Mesendoderm (in vitro differentiated cells): ENCODE measurements at regions not wholly inside any gene's neighbourhood (a gene's known extent, or its start where the extent isn't known, plus 50 kb on each side); places are given as distances from the start of the nearest gene placed in this dataset.

Experiments
- DNase-seq: peaks from one replicate; pipeline ENCODE4 v3.0.0; 2013
- H2AK5ac ChIP-seq: 2 replicates; pipeline ENCODE4 v1.6.1; 2013; ENCODE audit warnings: low read length, inconsistent platforms
- H2BK120ac ChIP-seq: 2 replicates; pipeline ENCODE4 v1.6.1; 2013; ENCODE audit warnings: low read depth, mild to moderate bottlenecking, low read length, moderate library complexity, mixed read lengths
- H2BK15ac ChIP-seq: replicated peaks from 2 replicates; pipeline ENCODE4 v1.6.1; 2013; ENCODE audit warnings: low read depth, mild to moderate bottlenecking, moderate library complexity
- H2BK5ac ChIP-seq: 2 replicates; pipeline ENCODE4 v1.6.1; 2013; ENCODE audit warnings: low read length, inconsistent platforms
- H3K18ac ChIP-seq: 2 replicates; pipeline ENCODE4 v1.6.1; 2013; ENCODE audit warnings: mild to moderate bottlenecking, low read length, mixed read lengths
- H3K23ac ChIP-seq: one replicate; pipeline ENCODE4 v1.6.1; 2013; ENCODE audit warnings: low read length
- H3K27ac ChIP-seq: 2 replicates; pipeline ENCODE4 v1.5.1; 2013; ENCODE audit warnings: low read depth, mild to moderate bottlenecking, inconsistent platforms, low read length, moderate library complexity
- H3K27me3 ChIP-seq: 2 replicates; pipeline ENCODE4 v1.6.1; 2013; ENCODE audit warnings: low read length, control low read depth, mild to moderate bottlenecking, inconsistent platforms; ENCODE audit not compliant: insufficient read depth, poor library complexity
- H3K36me3 ChIP-seq: 2 replicates; pipeline ENCODE4 v1.6.1; 2013; ENCODE audit warnings: low read length, inconsistent platforms; ENCODE audit not compliant: control insufficient read depth, insufficient read depth
- H3K4ac ChIP-seq: one replicate; pipeline ENCODE4 v1.6.1; 2013; ENCODE audit warnings: low read depth, mild to moderate bottlenecking, low read length, moderate library complexity
- H3K4me1 ChIP-seq: 2 replicates; pipeline ENCODE4 v1.6.1; 2013; ENCODE audit warnings: low read depth, low read length, inconsistent platforms; ENCODE audit not compliant: control insufficient read depth
- H3K4me2 ChIP-seq: 2 replicates; pipeline ENCODE4 v1.6.1; 2013; ENCODE audit warnings: low read length
- H3K4me3 ChIP-seq: 2 replicates; pipeline ENCODE4 v1.5.1; 2013; ENCODE audit warnings: mild to moderate bottlenecking, low read length
- H3K56ac ChIP-seq: one replicate; pipeline ENCODE4 v1.6.1; 2013; ENCODE audit warnings: low read length
- H3K79me1 ChIP-seq: 2 replicates; pipeline ENCODE4 v1.6.1; 2013; ENCODE audit warnings: low read length, inconsistent platforms
- H3K79me2 ChIP-seq: 2 replicates; pipeline ENCODE4 v1.6.1; 2013; ENCODE audit warnings: mild to moderate bottlenecking, low read length; ENCODE audit not compliant: control insufficient read depth, insufficient read depth
- H3K9ac ChIP-seq: 2 replicates; pipeline ENCODE4 v1.6.1; 2013; ENCODE audit warnings: low read length, inconsistent platforms
- H4K5ac ChIP-seq: one replicate; pipeline ENCODE4 v1.6.1; 2013; ENCODE audit warnings: low read length
- H4K8ac ChIP-seq: one replicate; pipeline ENCODE4 v1.6.1; 2013; ENCODE audit warnings: low read depth, mild to moderate bottlenecking, control low read depth, low read length, moderate library complexity
- WGBS: extraction: QIAGEN DNeasy Blood & Tissue Kit; methylation state at CpG from one replicate; pipeline ENCODE4 v1.1.7; 2013; ENCODE audit warnings: low lambda C conversion rate, missing lambda C conversion rate; ENCODE audit not compliant: insufficient coverage; ENCODE audit errors: extremely low coverage; 5-methylcytosine and 5-hydroxymethylcytosine counted together

DNA sequence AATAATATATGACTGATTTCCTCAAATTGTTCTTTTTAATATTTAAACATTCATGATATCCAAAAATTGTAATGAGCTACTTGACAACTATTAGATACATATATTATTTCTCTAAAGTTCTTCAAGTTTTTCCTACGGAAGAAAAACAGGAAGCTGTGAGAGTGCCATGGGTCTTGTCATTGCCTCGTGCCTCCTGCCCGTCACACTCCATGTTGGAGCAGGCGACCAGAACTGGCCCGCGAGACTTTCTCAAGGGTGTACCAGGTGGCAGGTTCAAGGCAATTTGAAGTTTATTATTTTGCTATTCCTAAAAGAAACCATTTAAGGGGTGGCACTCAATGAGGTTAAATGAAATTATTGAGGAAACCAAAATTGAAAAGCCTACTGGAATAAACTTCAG is 337.2 kb downstream of the HACE1 start:
- H3K4me2 ChIP-seq = no peak overlapping the region

DNA sequence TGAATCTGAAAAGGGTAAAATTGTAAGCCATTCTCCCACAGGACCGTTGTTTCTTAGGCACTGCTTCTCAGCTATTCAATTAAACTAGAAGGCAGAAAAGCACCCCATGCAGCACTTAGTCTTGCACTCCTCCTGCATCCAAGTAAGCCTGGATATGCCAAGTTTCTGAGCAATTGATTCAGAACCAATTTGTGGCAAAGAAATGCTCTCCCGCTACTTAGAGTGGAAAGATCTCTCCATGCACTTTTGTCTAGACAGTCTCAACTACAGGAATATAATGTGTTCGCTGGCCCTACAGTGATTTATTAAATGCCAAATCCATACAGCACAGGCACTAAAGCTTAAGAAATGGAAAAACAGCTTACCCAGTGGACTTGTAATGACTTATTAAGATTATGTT is 338.5 kb downstream of the HACE1 start:
- no peak overlapping the region for H3K56ac ChIP-seq
- no peaks in the 10 kb centered on the region for H3K36me3 ChIP-seq
- no peaks in the 10 kb centered on the region for H3K4me1 ChIP-seq
- WGBS = no CpG with 5 or more reads among the region's 3 CpGs
- no peaks in the 10 kb centered on the region for H3K27me3 ChIP-seq
- no peak overlapping the region for H4K5ac ChIP-seq
- H3K79me1 ChIP-seq = no peaks in the 10 kb centered on the region
- no peak overlapping the region for H3K18ac ChIP-seq
- H3K9ac ChIP-seq = no peak overlapping the region
- H2BK15ac ChIP-seq = no peak overlapping the region
- no peak overlapping the region for H2AK5ac ChIP-seq
- no peak overlapping the region for H3K27ac ChIP-seq
- no peak overlapping the region for H3K4ac ChIP-seq
- DNase-seq = no peak
- H3K23ac ChIP-seq = no peak overlapping the region
- no peak overlapping the region for H2BK5ac ChIP-seq
- no peak overlapping the region for H3K4me3 ChIP-seq
- no peak overlapping the region for H4K8ac ChIP-seq
- H2BK120ac ChIP-seq = no peak overlapping the region
- no peaks in the 10 kb centered on the region for H3K79me2 ChIP-seq
- H3K4me2 ChIP-seq = no peak overlapping the region

More for the DNA sequence above, 337.2 kb downstream of the HACE1 start:
- Histone ChIP-seq H3K9ac (no peak overlapping the region), H3K79me2 (no peaks in the 10 kb centered on the region), H3K23ac (no peak overlapping the region), H2BK5ac (no peak overlapping the region), H3K79me1 (no peaks in the 10 kb centered on the region), H3K27ac (no peak overlapping the region), H3K4me1 (no peaks in the 10 kb centered on the region), H3K56ac (no peak overlapping the region), H2BK120ac (no peak overlapping the region), H2AK5ac (no peak overlapping the region), H3K4ac (no peak overlapping the region), H3K27me3 (no peaks in the 10 kb centered on the region), H3K36me3 (no peaks in the 10 kb centered on the region), H3K18ac (no peak overlapping the region), H2BK15ac (no peak overlapping the region), H4K8ac (no peak overlapping the region), H3K4me3 (no peak overlapping the region), H4K5ac (no peak overlapping the region)
- WGBS = no CpG with 5 or more reads among the region's 6 CpGs
- no peak for DNase-seq

DNA sequence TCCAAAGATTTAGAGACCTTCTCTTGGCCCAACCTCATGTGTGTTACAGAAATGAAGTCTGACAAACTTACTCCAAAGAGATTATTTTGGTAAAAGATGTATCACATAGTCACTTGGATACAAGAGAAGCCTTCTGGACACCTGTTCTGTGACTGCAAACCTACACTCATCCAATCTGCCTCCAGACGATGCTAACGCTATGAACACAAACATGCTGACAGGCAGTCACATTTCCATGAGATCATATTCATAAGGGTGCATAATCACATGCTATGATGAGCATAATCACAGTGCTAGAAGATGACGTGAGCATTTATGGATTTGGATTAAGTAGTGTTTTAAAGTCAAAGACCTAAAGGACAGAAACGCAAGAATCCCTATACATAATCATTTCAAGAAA is 340.2 kb downstream of the HACE1 start:
- Histone ChIP-seq H2BK5ac (no peak overlapping the region), H2BK120ac (no peak overlapping the region), H4K8ac (no peak overlapping the region), H3K4me3 (no peak overlapping the region), H4K5ac (no peak overlapping the region), H2AK5ac (no peak overlapping the region), H3K9ac (no peak overlapping the region), H3K79me1 (no peaks in the 10 kb centered on the region), H3K4me1 (no peaks in the 10 kb centered on the region), H3K4me2 (no peak overlapping the region), H2BK15ac (no peak overlapping the region), H3K4ac (no peak overlapping the region), H3K36me3 (no peaks in the 10 kb centered on the region), H3K18ac (no peak overlapping the region), H3K23ac (no peak overlapping the region), H3K27ac (no peak overlapping the region), H3K56ac (no peak overlapping the region), H3K27me3 (no peaks in the 10 kb centered on the region), H3K79me2 (no peaks in the 10 kb centered on the region)
- WGBS = no CpG with 5 or more reads among the region's 4 CpGs
- DNase-seq = no peak

DNA sequence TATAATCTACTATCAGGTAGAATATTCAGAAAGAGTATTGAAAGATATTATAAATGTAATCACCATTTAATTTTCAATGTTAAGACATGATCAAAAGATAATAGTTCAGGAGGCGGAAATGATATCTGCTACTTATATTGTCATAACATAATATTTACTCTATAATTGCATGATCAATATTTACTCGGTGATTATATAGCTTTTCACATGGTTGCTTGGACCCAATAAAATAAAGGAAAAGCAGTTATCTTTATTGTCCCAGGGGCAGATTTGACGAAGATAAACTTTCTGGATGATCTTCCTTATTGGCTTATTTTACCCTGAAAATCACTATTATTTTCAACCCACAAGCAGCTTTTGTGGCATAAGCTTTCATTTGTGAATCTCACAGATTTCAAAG is 350.4 kb downstream of the HACE1 start:
- H3K36me3 ChIP-seq = no peaks in the 10 kb centered on the region
- H3K79me2 ChIP-seq = no peaks in the 10 kb centered on the region
- H2BK5ac ChIP-seq = no peak overlapping the region
- no peak overlapping the region for H3K4me2 ChIP-seq
- no peaks in the 10 kb centered on the region for H3K4me1 ChIP-seq
- WGBS = no CpG with 5 or more reads among the region's 3 CpGs
- H4K8ac ChIP-seq = no peak overlapping the region
- H3K27ac ChIP-seq = no peak overlapping the region
- no peak overlapping the region for H2AK5ac ChIP-seq
- no peak overlapping the region for H3K18ac ChIP-seq
- H3K4me3 ChIP-seq = no peak overlapping the region
- no peak overlapping the region for H3K56ac ChIP-seq
- H3K79me1 ChIP-seq = no peaks in the 10 kb centered on the region
- H4K5ac ChIP-seq = no peak overlapping the region
- no peak overlapping the region for H3K9ac ChIP-seq
- no peak overlapping the region for H2BK15ac ChIP-seq
- no peak overlapping the region for H2BK120ac ChIP-seq
- no peaks in the 10 kb centered on the region for H3K27me3 ChIP-seq
- DNase-seq = no peak
- H3K4ac ChIP-seq = no peak overlapping the region
- H3K23ac ChIP-seq = no peak overlapping the region

DNA sequence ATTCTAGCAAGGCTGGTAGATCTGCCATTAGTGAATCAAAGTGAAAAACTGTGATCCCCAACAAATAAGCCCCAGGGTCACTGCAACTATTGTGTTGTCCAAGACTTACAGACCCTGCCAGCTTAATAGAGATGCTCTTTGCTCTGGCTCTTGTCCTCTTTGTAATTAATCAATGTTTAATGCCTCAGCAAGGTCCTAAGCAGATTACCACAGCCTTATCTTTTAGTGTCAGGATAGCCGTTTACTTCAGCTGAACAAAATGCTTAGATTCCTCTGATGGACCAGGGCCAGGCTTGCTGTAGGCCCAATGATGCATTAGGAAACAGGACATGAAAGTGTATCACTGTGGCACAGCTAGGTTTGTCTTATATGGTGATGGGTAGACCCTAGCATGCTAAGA is 353.3 kb downstream of the HACE1 start:
- no peak overlapping the region for H3K9ac ChIP-seq
- H3K27me3 ChIP-seq = no peaks in the 10 kb centered on the region
- H4K5ac ChIP-seq = no peak overlapping the region
- no peak overlapping the region for H2BK120ac ChIP-seq
- no CpG with 5 or more reads among the region's 1 CpG for WGBS
- H2BK15ac ChIP-seq = no peak overlapping the region
- no peaks in the 10 kb centered on the region for H3K79me1 ChIP-seq
- no peak overlapping the region for H2AK5ac ChIP-seq
- no peak overlapping the region for H3K56ac ChIP-seq
- H3K27ac ChIP-seq = no peak overlapping the region
- no peaks in the 10 kb centered on the region for H3K79me2 ChIP-seq
- no peaks in the 10 kb centered on the region for H3K36me3 ChIP-seq
- H3K4me3 ChIP-seq = no peak overlapping the region
- H2BK5ac ChIP-seq = no peak overlapping the region
- no peak for DNase-seq
- no peak overlapping the region for H3K4me2 ChIP-seq
- no peak overlapping the region for H3K18ac ChIP-seq
- H3K4ac ChIP-seq = no peak overlapping the region
- no peak overlapping the region for H4K8ac ChIP-seq
- no peaks in the 10 kb centered on the region for H3K4me1 ChIP-seq
- H3K23ac ChIP-seq = no peak overlapping the region

DNA sequence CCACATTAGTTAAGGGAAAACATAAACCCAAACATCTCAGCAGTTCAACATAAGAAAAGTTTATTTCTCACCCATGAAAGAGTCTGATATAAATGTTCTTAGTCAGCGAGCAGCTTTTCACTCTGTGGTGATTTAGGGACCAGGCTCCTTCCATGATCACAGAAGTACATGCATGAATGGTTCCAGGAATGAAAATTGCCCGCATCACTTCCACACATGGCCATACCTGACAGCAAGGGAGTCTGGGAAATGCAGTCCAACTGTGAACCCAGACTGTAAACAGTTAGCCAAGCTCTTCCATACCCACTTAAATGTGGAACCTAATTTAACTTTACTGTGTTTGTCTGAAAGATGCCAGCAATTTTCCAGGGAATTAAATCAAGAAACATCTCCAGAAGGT is 353.9 kb downstream of the HACE1 start:
- no peak for DNase-seq
- Histone ChIP-seq H3K23ac (no peak overlapping the region), H2BK5ac (no peak overlapping the region), H2BK120ac (no peak overlapping the region), H2AK5ac (no peak overlapping the region), H3K27ac (no peak overlapping the region), H3K4me1 (no peaks in the 10 kb centered on the region), H3K4me3 (no peak overlapping the region), H3K18ac (no peak overlapping the region), H3K9ac (no peak overlapping the region), H3K4ac (no peak overlapping the region), H4K8ac (no peak overlapping the region), H3K4me2 (no peak overlapping the region), H3K79me1 (no peaks in the 10 kb centered on the region), H4K5ac (no peak overlapping the region), H2BK15ac (no peak overlapping the region), H3K36me3 (no peaks in the 10 kb centered on the region), H3K79me2 (no peaks in the 10 kb centered on the region), H3K56ac (no peak overlapping the region), H3K27me3 (no peaks in the 10 kb centered on the region)
- WGBS = no CpG with 5 or more reads among the region's 2 CpGs
